Prostate gland (tissue), 2 donors: ENCODE measurements at regions not wholly inside any gene's neighbourhood (a gene's known extent, or its start where the extent isn't known, plus 50 kb on each side); places are given as distances from the start of the nearest gene placed in this dataset.

Experiments used
- CTCF ChIP-seq, 4 experiments: fragments of 200-600 bp in 2 of 4; fragments of 450-650 bp in 2 of 4; sonication (generic) in 2 of 4; IDR thresholded peaks; 1 replicate in 3 of 4; 2 replicates in 1 of 4; pipeline ENCODE4 v1.5.1; 2016 to 2019; ENCODE audit warnings: antibody characterized with exemption in 4 of 4, mild to moderate bottlenecking in 2 of 4, moderate library complexity in 2 of 4
- POLR2AphosphoS5 ChIP-seq: sonication (generic); formaldehyde crosslinking; IDR thresholded peaks from one replicate; pipeline ENCODE4 v1.6.1; 2017; ENCODE audit warnings: antibody characterized with exemption

DNA sequence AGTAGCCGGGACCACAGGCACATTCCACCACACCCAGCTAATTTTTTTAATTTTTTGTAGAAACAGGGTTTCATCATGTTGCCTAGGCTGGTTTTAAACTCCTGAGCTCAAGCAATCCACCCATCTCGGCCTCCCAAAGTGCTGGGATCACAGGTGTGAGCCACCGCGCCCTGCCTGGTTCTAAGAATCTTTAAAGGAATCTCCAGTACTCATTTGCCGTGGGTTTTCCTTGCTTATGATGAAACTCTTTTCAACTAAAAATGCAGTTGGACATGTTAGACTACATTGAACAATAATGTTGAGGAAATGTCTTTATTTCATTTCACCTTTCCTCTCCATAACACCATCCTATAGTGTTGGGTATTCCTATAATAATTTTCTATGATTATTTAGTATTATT is 121.6 kb downstream of the ZNF281 start:
- TF ChIP-seq CTCF (IDR thresholded peaks at IDR 0.05) (no peak), POLR2AphosphoS5 (no peak)
